ENCODE measurements at regions not wholly inside any gene's neighbourhood (a gene's known extent, or its start where the extent isn't known, plus 50 kb on each side); places are given as distances from the start of the nearest gene placed in this dataset.

DNA sequence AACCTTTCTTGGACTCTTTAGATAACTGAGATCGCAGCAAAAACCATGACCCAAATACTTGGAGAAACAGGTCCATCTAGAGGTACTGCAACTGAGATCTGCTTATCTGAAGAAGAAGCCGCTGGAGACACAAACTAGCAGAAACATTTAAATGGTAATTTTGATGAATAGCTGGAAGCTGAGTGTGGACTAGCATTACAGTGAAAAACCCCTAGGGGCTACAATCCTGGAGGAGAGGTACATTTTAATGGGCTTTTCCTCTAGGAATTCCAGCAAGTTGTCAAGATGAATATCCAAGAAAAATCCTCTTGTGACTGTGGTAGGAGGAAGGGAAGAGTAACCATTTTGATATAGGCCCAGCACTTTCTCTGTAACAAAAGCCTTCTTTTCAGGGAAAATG is 592.5 kb upstream of the GRIA3 start:
- TF ChIP-seq CTCF (IDR thresholded peaks at IDR 0.05): no peak
- no peak for TF ChIP-seq POLR2A (IDR thresholded peaks at IDR 0.05)

Measured in thyroid gland (tissue), 4 donors.